ENCODE measurements at regions not wholly inside any gene's neighbourhood (a gene's known extent, or its start where the extent isn't known, plus 50 kb on each side); places are given as distances from the start of the nearest gene placed in this dataset.

GRCh38 chr6:22929311-22929985 lies 360.1 kb downstream of the HDGFL1 start:
- intact Hi-C loops (cut with micrococcal nuclease): no loop called here
- H4K20me1 ChIP-seq (ENCODE audit: insufficient read depth): no peaks in the 10 kb centered on the region

GRCh38 chr6:22940581-22941290 lies 371.4 kb downstream of the HDGFL1 start:
- no peaks in the 10 kb centered on the region for H3K79me2 ChIP-seq (ENCODE audit: insufficient read depth, low read length)
- H3K9me3 ChIP-seq (ENCODE audit: control insufficient read depth in 1 of 2, insufficient read depth in 1 of 2, low read depth in 1 of 2, low read length in 2 of 2): no peaks in the 10 kb centered on the region; a peak in 2 of 4 replicates
- no peak overlapping the region for H3K4me3 ChIP-seq (replicated peaks in 1 of 2; ENCODE audit: low read depth in 1 of 2, low read length in 2 of 2)
- DNase-seq (ENCODE audit: low read depth, low spot score) (no peak), ATAC-seq (no peak)
- H3K27ac ChIP-seq (ENCODE audit: low read depth, low read length): no peak overlapping the region
- no peaks in the 10 kb centered on the region for H3K27me3 ChIP-seq (ENCODE audit: insufficient read depth, low read length)
- H3K36me3 ChIP-seq (ENCODE audit: control insufficient read depth in 1 of 2, insufficient read depth in 2 of 2, low read length in 2 of 2): no peaks in the 10 kb centered on the region
- no peak overlapping the region for H3K9ac ChIP-seq (ENCODE audit: low read length)
- RAD21 ChIA-PET (ENCODE audit: low non-redundant PET in 1 of 2, low total read pairs in 2 of 2, uncharacterized antibody in 2 of 2, unreplicated experiment in 2 of 2): no interaction called here
- TF ChIP-seq FOSL1 (IDR thresholded peaks at IDR 0.05; ENCODE audit: low read depth) (no peak), POLR2AphosphoS5 (IDR thresholded peaks at IDR 0.05; ENCODE audit: low read depth, low read length) (no peak), RAD21 (IDR thresholded peaks at IDR 0.05; ENCODE audit: low read depth) (no peak), SIN3A (IDR thresholded peaks at IDR 0.05; ENCODE audit: low read depth) (no peak), MAX (IDR thresholded peaks at IDR 0.05) (no peak), SP1 (IDR thresholded peaks at IDR 0.05; ENCODE audit: low read depth) (no peak), REST (IDR thresholded peaks at IDR 0.05; ENCODE audit: low read depth) (no peak), EZH2 (IDR thresholded peaks at IDR 0.05) (no peak), POLR2A (IDR thresholded peaks at IDR 0.05; ENCODE audit: borderline replicate concordance, extremely low read depth, insufficient read depth, insufficient read length) (no peak), ZNF274 (IDR thresholded peaks at IDR 0.05; ENCODE audit: low read depth, low read length) (no peak), EZH2phosphoT487 (IDR thresholded peaks at IDR 0.05; ENCODE audit: borderline replicate concordance) (no peak)
- BruUV-seq (replicated peaks): no TSS peak
- no peaks in the 10 kb centered on the region for H3K4me1 ChIP-seq (ENCODE audit: control insufficient read depth in 1 of 2, insufficient read depth in 2 of 2, low read length in 2 of 2)
- H2AFZ ChIP-seq (ENCODE audit: low read depth, low read length, poor library complexity, severe bottlenecking): no peak overlapping the region
- no peak overlapping the region for H3K4me2 ChIP-seq (ENCODE audit: low read length)
- CTCF ChIA-PET: no interaction called here
- no peaks in the 10 kb centered on the region for H4K20me1 ChIP-seq (ENCODE audit: insufficient read depth)
- POLR2A ChIA-PET: no interaction called here
- no peaks in the 10 kb centered on the region for H3K9me2 ChIP-seq (ENCODE audit: insufficient read depth)
- intact Hi-C loops (cut with micrococcal nuclease): no loop called here

More at GRCh38 chr6:22929311-22929985, 360.1 kb downstream of the HDGFL1 start:
- TF ChIP-seq ZNF274 (IDR thresholded peaks at IDR 0.05; ENCODE audit: low read depth, low read length): no peak
- POLR2A ChIA-PET: no interaction called here
- no peak for ATAC-seq
- H3K27me3 ChIP-seq (ENCODE audit: insufficient read depth, low read length): no peaks in the 10 kb centered on the region
- H3K27ac ChIP-seq (ENCODE audit: low read depth, low read length): no peak overlapping the region
- H2AFZ ChIP-seq (ENCODE audit: low read depth, low read length, poor library complexity, severe bottlenecking): no peak overlapping the region
- H3K4me3 ChIP-seq (replicated peaks in 1 of 2; ENCODE audit: low read depth in 1 of 2, low read length in 2 of 2): no peak overlapping the region
- no peaks in the 10 kb centered on the region for H3K9me2 ChIP-seq (ENCODE audit: insufficient read depth)
- RAD21 ChIA-PET (ENCODE audit: low non-redundant PET in 1 of 2, low total read pairs in 2 of 2, uncharacterized antibody in 2 of 2, unreplicated experiment in 2 of 2): no interaction called here
- no peak overlapping the region for H3K9ac ChIP-seq (ENCODE audit: low read length)
- no peaks in the 10 kb centered on the region for H3K79me2 ChIP-seq (ENCODE audit: insufficient read depth, low read length)
- CTCF ChIA-PET: no interaction called here
- no peak for DNase-seq (ENCODE audit: low read depth, low spot score)
- H3K9me3 ChIP-seq (ENCODE audit: control insufficient read depth in 1 of 2, insufficient read depth in 1 of 2, low read depth in 1 of 2, low read length in 2 of 2): no peaks in the 10 kb centered on the region; a peak in 2 of 4 replicates
- H3K4me1 ChIP-seq (ENCODE audit: control insufficient read depth in 1 of 2, insufficient read depth in 2 of 2, low read length in 2 of 2): no peaks in the 10 kb centered on the region
- no peak overlapping the region for H3K4me2 ChIP-seq (ENCODE audit: low read length)
- no peaks in the 10 kb centered on the region for H3K36me3 ChIP-seq (ENCODE audit: control insufficient read depth in 1 of 2, insufficient read depth in 2 of 2, low read length in 2 of 2)
- no TSS peak for BruUV-seq (replicated peaks)
